ENCODE measurements at regions not wholly inside any gene's neighbourhood (a gene's known extent, or its start where the extent isn't known, plus 50 kb on each side); places are given as distances from the start of the nearest gene placed in this dataset.

DNA sequence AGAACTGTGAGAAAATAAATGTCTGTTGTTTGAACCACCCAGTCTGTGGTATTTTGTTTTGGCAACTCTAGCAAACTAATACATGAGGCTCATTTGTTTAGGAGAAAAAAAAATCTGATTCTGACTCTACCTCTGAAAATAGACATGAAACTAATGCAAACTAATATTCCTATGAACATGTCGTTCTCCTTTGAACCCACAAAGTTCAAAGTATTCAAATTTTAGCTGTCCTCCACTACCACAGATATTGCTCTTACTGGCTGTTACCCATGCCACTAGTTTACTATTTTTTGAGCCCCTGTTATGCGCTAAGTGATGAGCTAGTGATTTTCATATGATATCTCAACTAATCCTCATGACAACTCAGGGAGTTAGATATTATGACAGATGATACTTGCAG is 58.8 kb upstream of the ZNF804B start:
- no peak for DNase-seq (ENCODE audit: low spot score)

DNA sequence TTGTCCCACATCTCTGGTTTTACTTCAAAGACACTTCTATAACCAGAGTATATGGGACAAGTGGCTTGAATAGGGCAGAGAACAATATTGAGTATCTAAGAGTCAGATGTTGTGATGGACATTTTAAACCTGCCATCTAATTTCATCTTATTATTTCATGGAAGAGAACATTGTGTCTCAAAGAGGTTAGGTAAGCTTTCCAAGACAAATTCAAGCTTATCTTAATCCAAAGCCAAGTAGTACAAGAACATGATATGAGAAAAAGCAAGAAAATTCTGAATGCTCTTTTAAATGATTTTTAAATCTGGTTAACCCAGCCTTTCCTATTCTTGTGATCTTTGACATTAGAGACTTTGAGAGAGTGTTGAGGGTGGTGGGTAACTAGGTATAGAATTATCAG is 65.3 kb upstream of the ZNF804B start:
- no peak for DNase-seq (ENCODE audit: low spot score)

DNA sequence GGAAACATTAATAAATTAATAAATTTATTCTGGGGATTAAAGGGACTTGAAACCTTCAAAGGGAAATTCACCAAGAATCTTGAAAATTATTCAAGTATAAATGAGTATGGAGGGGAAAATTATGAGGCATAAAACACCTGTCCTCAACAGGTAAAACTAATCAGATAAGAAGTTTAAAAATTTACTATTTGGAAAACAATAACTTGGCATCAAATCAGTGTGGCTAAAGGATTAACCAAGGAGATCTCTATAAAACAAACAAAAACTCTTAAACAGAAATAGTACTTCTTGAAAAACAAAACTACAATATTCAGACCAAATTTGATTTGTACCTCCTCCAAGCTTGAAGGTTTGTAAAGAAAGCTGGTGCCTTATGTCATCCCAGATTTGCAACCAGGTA is 66.4 kb upstream of the ZNF804B start:
- no peak for DNase-seq (ENCODE audit: low spot score)

DNA sequence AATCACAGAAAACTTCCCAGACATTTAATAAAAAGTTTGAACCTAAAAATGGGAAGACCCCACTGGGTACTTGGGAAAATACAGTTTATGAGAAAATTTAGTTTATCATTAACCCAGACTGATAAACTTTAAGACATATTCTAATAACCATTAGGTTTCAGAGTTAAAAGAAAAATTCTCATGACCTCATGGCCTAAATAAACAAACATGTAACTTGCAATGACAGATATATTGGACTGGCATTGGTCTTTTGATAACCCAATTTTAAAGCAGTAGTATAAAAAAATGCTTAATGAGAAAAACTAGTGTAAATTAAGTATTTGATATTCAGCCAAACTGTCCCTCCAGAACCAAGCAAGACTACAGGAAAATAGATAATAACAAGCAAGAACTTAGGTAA is 67.0 kb upstream of the ZNF804B start:
- no peak for DNase-seq (ENCODE audit: low spot score)

DNA sequence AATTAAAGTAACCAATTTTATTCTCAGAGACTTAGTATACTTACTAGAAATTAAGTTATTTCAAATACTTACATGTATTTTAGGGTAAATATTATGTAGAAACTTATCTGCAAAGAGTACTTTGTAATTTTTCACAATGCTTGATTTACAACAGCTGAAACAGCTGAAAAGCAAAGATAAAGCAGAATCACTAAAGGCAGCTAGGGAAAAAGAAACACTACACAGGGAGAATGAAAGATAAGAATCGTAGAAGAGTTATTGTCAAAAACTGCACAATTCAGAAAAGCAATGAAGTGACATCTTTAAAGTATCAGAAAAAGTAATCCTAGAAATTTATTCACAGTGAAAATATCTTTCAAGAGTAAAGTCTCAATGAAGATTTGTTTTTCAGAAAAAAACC is 69.7 kb upstream of the ZNF804B start:
- no peak for DNase-seq (ENCODE audit: low spot score)

DNA sequence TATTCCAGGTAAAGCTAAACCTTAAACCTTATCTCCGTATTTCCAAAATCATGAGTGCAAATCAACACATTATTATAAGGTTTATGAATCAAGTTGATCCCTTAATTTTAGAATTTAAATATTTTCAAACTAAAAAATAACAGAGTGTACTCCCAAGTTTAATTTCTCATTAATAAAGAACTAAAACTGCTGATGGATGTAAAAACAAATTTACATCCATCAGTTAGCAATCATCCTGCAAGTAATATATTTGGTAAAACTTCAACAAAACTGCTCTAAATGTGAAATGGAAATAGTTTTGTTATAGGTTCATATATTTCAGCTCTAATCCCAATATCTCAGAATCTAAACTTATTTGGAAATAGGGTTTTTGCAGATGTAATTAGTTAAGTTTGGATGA is 71.3 kb upstream of the ZNF804B start:
- no peak for DNase-seq (ENCODE audit: low spot score)

DNA sequence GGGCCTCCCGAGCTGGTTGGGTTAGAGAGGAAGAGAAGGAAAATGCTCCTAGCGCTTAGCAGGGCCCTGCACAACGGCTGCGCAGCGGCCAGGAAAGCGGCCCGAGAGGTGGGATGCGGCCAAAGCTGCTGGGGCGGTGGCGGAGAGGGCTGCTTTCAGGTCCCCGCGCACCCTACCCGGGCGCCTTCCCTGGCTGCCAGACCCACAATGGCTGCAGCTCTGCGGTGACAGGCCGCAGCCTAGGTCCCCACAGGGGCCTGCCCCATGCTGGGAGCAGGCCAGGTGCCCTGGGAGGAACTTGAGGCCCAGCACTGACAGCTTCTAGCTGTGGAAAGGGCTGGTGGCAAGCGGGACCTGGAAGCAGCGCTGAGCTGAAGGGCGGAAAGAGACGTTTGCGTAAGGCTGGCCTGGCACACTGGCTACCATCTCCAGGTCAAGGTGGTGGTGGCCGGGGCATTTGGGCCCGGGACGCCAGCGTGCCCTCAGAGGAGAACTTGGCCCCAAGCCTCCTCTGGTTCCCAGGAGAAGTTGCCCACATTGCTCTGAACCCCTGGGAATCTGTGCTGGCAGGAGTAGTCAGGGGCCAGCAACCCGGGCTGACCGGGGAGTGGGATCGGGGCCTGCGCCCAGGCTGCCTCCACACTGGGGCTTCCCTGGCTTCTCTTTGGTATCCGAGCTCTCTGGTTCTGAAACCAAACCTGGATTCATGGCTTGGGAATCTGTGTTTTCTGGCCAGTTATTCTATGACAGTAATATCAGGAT is 72.9 kb upstream of the ZNF804B start:
- DNase-seq (ENCODE audit: low spot score) = no peak

DNA sequence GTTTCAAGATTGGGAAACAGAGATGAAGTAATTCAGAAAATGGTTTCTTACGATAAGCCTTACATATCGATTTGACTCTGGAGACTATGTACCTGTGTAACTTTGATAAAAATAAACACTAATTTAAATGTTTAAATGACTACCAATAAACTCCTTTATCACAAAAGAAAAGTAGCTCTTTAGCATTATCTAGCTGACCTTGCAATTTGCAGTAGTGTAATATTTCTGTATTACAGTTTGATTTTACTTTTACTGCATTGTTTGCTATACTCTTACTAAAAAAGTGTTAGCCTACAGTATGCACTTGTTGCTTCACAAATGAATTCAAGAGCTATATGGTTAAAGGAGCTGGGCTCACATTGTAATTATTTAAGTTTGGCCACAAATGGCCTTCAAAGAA is 77.8 kb upstream of the ZNF804B start:
- no peak for DNase-seq (ENCODE audit: low spot score)

DNA sequence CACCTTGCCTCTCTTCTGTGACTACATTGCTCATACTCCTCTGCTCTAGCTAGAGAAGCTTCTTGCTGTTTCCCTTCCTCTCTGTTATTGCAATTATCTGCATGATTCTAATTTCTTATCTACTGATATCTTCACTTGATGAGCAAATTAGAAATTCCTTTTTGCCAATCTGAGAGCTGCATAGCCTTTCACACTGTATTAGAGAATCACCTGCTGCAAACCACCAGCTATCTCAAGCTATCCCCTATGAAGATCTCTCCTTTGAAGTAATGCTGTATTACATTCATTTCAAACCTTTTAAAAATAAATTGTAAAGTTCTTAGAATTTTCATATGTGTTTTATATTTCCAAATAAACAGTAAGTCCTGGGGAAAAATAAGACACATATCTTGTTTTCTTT is 89.0 kb upstream of the ZNF804B start:
- no peak for DNase-seq (ENCODE audit: low spot score)

DNA sequence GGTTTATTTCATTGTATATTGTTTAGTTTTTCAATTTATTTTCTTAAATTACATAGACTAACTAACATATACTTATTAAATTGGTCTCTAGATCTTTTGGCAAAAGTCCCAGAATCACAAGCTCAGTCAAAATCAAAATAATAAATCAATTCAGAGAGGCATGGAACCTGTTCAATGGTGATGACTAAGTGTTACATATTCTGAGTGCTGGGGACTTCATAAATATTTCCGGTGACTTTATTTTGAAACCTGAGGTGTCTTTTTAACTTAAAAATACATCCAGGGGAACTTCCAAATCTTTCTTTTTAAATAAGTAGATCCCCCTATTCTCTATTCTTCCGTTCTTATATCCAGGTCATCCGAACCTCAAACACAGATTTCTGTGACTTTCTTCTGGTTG is 89.6 kb upstream of the ZNF804B start:
- DNase-seq (ENCODE audit: low spot score) = no peak

DNA sequence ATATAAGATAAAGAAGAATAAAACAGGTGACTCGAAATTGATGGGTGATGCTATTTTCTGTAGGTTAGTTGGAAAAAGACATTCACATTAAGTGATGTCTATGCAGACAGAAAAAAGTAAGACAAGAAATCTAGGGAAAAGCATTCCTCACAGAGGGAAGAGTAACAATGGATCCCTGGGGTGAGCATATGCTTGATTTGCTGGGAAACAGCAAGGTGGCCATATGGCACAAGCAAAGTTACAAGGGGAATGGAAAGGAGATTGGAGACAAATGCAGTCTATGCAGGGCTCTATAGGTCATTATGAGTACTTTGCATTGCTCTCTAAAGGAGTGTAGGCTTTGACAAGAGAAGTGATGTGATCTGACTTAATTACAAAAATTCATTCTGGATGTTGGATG is 90.9 kb upstream of the ZNF804B start:
- DNase-seq (ENCODE audit: low spot score) = no peak

DNA sequence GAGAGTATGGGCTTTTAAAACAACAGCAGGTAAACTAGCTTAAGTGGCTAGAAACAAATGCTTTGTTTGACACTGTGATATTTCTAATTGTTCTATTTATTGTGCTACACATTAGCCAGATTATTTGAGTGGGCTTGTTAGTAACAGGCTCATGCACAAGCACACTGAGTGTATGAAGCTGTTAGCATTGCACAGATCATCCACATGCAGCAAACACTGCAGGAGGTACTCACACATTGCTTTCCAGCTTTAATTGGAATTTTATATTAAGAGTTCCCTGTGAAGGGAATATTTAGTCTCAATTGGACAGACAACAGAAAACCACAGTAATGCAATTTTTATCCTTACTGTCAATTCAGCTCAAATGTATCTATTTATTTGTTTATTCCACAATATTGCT is 92.9 kb upstream of the ZNF804B start:
- no peak for DNase-seq (ENCODE audit: low spot score)

DNA sequence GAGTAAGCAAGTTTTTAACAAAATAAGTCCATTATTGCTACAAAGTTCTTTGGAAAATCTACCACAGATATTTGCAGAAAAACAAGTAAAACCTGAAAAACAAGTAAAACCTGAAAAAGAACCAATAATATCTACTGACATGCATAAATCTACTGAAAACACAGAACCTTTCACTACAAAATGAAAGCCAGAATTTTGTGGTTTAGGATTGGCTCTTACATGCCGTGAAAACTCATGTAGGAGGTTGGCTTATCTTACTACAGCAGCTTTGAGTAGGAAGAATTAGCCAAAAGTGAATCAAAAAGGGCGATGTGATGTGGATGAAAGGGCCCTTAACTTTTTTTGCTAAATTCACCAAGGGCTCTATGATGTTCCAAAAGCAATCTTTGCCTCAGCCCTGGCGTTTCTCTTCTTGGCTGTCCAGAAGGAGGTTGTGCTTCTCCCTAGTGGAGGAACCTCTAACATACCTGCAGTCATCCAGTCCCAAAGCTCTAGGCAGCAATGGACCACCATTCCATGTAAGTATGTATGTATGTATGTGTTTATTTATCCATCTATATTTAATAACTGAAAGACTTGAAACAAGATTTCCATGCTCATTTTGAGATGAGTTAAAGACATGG is 93.5 kb upstream of the ZNF804B start:
- DNase-seq (ENCODE audit: low spot score) = no peak

DNA sequence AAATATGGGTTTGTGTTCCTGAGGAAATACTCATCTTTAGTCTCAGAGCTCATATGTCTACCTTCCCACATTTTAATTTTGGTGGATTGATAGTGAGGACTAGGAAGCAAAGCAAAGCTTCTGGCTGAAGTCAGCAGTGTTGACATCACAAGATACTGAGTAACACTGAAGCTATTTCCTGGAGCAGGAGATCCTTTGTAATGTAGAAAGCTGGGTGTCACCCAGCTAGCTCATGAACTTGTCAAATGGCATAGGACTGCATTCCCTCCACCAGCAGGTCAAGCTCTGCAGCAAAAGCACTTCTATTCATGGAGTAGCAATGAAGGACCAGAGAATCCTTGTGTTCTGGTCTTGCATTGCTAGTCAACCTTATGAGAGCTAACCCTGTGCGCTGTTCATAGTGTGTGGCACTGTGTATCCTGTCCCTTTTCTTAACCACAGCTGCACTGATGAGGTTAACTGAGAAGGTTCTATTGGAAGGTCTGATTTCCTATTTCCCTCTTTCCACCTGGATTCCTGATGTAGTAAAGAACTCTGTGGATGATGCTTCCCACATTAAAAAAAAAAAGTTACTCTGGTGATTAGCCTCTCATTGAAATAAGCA is 94.8 kb upstream of the ZNF804B start:
- no peak for DNase-seq (ENCODE audit: low spot score)

DNA sequence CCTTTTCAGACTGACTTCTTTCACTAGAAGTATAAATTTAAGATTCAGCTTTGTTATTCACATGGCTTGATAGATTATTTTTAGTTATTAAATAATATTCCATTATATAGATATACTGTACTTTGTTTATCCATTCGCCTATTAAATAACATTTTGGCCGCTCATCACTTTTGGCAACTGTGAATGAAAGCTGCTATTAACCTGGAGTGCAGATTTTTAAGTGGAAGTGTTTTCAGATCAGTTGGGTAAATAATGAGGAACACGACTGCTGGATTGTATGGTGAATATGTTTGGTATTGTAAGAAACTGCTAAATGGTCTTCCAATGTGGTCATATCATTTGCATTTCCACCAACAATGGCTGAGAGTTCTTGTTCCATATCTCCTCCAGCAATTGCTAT is 97.6 kb upstream of the ZNF804B start:
- DNase-seq (ENCODE audit: low spot score) = no peak

DNA sequence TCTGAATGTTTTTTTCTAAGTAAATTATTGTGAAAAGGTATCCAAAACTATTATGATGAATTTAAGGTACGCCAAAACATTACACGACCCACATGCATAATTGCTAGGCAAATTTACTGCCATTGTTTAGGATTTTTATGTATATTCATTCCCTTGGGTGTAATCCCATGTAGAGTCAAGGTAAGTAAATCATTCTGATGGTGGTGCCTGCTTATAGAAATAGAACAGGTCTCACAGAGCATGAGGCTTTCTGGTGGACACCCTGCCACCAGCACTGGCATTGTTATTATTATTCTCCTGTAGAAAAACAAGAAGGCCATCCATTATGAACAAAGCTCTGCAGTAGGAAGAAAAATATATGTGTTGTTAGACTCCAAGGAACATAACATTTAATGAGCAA is 111.7 kb upstream of the ZNF804B start:
- no peak for DNase-seq (ENCODE audit: low spot score)

DNA sequence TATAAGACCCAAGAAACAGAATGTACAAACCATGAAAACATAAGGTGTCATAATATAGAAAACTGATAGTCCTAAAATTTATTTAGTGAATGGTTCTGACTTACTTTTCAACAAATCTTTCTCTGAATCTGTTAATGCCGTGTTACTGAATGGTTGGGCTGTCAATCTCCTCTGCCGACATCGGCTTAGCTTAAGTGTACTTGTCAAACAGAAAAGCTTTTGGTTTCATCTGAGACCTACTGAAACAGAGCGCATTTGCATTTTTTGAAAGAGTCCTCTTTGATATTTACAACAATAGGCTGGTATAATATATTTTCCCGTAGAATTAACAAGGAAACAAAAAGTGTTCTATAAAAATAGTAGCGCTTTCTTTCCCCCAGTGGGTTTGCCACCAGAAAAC is 120.9 kb upstream of the ZNF804B start:
- no peak for DNase-seq (ENCODE audit: low spot score)

DNA sequence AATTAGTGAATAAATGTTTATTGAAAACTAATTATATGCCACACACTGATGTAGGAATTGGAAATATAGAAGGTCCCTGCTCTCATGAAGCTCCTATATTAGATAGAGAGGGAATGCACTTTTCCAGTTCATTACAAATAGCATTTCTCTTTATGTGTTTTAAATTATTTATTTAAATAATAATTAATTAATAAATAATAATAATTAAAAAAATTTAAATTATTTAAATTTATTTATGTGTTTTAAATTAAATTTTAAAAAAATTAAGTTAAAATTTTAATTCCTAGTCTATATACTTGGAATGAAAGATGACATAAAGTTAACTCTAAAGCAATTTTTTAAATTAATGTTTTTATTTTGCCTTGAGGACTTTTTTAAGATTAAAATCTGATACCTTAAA is 121.7 kb upstream of the ZNF804B start:
- no peak for DNase-seq (ENCODE audit: low spot score)

DNA sequence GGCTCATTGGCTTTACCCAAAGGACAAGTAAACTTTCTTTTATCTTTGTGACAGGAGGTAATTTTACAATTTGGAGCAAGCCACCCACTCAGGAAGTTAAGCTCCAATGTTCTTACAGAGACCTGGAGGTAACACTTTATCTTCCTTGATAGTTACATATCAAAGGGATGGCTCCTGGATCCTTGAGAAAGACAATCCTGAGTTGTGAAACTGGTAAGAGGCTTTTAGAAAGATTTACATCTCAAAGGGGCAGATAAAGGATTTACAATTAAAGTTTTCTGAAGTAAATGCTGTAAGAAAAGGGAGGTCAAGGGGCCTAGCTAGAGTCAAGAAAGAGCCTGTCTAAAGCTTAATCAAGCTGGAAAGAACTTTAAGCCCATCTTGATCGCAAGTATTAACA is 124.4 kb upstream of the ZNF804B start:
- no peak for DNase-seq (ENCODE audit: low spot score)

DNA sequence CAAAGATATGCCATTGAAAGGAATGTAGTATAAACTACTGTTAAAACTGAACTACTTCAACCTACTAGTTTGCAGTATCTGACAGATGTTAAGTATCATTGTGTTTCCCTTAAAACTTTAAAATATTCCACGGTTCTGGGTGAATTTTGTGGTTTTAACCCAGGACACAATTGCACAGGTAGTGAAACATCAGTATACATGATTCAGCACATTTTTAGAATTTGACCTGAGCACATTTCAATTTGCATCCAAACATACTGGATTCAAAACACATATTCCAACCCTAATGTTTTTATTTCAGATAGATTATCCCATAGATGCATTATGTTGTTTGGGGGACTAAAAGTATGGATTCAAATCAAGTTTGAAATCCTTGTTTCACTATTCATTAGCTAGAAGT is 129.9 kb upstream of the ZNF804B start:
- no peak for DNase-seq (ENCODE audit: low spot score)

DNA sequence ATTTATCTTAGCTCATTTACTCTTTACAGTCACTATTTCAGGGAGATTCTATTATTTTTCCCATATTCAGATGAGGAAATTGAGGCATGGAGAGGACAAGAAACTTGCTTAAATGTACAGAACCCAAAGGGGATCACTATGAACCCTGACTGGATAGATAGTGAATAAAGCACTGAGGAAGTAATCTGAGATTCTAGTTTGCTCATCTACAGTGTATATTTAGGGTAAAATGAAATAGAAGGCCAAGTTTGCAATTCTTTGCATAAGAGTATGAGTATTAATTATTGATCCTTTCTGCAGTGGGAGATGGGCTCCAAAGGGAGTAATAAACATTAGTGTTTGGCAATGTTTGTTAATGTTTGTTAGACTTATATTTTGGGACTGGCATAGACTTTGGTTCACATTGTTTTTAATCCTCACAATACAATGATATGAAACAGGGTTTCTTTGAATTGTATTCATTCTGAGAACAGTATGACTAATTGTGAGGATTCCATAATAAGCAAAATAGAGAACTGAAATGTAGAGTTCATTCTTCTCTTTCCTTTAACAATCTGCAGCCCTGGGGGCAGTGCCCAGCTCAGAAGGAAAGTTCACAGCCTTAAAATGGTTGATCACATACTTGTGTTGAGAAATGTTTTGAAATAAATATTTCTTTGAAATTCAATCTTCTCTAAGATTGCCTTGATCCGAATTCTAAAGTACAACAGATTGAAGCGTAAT is 131.0 kb upstream of the ZNF804B start:
- no peak for DNase-seq (ENCODE audit: low spot score)

DNA sequence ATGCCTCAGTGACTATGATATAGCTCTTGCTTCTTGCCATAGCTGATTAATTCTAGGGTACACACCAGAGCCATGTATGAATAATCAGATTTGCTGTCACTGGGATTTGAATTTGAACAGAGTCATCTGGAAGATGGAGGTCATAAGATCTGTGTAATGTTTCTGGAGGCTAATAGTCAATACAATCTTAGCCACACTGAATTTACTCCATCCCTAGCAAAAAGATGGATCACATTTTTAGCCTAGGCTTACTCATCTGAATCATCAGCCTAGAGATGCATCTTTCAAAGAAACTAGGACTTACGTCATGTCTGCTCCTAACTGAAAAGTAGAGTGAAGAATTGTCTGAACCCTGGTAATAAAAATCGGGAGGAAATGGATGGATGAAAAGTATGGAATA is 142.3 kb upstream of the ZNF804B start:
- DNase-seq (ENCODE audit: low spot score) = no peak

DNA sequence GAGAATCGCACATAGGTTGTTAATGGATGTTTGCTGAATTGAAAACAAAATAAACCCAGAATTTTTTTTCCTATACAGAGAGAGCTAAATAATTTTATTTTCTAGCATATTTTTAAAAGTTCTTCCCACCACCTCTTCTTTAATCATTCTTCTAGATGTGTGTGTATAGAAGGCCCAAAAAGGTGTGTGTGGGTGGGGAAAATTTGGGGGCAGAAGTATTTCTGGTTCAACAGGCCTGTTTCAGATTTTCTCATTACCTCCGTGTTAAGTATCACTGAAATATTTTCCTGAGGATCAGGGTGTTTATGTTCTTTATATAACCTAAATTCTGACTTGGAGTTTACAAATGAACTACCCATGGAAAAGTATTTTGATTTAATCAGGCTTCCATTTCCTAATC is 144.2 kb upstream of the ZNF804B start:
- DNase-seq (ENCODE audit: low spot score) = no peak

Data from hematopoietic multipotent progenitor cell treated with erythropoietin and hydrocortisone succinate and interleukin-3 and kit ligand, for 15 days (in vitro differentiated cells).